GM19240 (cell line): ENCODE measurements at regions not wholly inside any gene's neighbourhood (a gene's known extent, or its start where the extent isn't known, plus 50 kb on each side); places are given as distances from the start of the nearest gene placed in this dataset.
"Not testable (repeated sequence)": the region's sequence is repeated elsewhere in the genome, so short reads cannot be mapped to it uniquely, and the experiment has no call there.

ENCODE experiments used
- DNase-seq: peaks from one replicate; pipeline ENCODE4 v3.0.0; 2011; ENCODE audit warnings: low spot score; ENCODE audit not compliant: insufficient read length

DNA sequence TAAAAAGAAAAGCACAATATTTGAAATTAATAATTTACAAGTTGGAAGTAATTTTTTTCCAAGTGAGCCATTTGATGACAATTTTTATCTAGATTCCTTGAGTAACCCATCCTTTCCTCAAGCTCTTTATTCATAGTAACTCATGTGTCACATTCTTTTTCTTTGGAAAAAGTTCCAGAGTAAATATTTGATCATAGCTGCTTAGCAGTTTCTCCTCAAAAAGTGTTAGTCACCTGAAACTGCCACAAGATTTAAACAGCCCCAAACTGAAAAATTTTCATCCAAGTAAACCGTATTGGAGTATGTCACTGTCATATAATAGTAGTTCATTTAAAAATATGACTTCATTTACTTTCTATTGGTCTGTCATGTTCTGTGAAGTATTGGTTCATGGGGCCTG lies 94.6 kb upstream of the CASK start:
- DNase-seq, result no peak

DNA sequence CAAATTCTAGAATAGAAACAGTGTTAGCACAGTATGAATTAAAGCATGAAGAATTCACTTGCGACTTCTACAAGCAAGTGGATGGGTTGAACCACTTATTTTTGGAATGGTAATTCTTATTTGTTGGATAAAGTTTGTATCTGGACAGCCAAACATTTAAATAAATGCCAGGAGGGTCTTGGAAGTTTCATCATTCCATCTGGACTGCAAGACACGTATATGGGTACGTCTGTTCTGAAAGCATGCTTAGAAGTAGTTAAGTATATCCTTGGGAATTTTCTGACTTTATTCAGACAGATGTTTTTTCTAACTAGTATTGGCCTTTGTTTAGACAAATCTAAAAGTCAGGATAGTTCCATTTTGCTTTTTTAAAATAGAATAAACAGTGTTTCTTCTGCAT lies 77.5 kb upstream of the CASK start:
- DNase-seq, result no peak

DNA sequence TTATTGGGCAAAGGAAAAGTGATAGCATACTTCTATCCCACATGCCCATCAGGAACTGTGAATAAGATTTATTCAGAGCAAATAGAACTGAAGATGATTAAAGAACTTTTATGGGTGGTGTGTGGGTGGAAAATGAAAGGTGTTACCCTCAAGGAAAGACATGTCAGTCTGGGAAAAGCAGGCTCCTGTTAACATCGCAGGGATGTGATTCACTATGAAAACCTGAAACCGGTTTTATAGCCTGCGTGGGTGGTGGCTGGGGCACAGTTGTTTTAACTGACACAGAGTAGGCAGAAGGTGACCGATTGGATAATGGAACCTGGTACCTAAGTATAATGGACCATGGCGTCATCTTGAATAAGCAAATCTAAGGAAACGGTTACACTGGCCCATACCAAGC lies 61.3 kb upstream of the CASK start:
- DNase-seq, result no peak

DNA sequence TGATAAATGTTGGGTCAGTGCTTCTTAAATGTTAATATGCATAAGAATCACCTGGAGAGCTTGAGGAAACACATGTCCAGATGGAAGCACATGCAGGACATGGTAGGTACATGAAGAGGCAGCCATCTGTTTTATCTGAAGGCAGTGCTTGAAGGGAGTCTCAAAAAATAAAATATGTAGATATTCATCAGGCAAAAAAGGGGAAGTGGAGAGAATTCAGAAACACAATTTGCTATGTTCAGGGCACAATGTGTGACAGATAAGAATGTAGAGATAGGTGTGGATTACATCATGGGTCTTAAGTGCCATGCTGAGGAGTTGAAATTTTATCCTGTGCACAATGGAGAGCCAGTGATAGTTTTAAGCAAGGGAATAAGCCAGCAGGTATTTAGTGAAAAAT lies 59.6 kb upstream of the CASK start:
- no peak for DNase-seq

DNA sequence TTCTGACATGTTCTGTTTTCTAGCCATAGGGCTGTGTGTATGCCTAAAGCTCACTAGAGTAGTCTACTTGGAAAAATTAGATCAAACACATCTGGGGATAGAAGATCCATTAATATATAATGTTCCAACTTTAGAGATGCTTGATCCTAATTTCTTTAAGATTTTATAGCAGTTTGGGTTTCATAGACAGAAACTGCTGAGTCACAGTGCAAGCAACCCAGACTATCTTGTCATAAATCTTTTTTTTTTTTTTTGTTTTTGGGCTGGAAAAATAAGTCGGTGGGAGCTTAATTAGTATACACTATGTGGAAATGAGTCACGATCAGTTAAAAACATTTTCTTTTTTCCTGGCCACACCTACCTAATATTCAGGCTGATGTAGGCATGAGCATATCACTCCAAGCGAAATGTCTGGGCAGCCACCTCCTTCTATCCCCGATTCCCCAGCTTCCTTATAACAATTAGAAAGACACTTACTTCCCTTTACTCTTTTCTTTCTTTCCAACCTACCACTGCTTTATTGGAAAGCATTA lies 58.2 kb upstream of the CASK start:
- DNase-seq, result no peak

DNA sequence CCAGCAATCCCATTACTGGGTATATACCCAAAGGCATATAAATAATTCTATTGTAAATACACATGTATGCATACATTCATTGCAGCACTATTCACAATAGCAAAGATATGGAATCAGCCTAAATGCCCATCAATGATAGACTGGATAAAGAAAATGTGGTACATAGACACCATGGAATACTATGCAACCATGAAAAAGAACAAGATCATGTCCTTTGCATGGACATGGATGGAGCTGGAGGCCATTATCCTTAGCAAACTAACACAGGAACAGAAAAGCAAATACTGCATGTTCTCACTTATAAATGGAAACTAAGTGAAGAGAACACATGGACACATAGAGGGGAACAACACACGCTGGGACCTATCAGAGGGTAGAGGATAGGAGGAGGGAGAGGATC lies 51.3 kb upstream of the CASK start:
- not testable (repeated sequence) for DNase-seq

- no peak for DNase-seq
These were observed 49.9 kb upstream of the CASK start for GRCh38 chrX:41973208-41973607.
